ENCODE measurements at regions not wholly inside any gene's neighbourhood (a gene's known extent, or its start where the extent isn't known, plus 50 kb on each side); places are given as distances from the start of the nearest gene placed in this dataset.

DNA sequence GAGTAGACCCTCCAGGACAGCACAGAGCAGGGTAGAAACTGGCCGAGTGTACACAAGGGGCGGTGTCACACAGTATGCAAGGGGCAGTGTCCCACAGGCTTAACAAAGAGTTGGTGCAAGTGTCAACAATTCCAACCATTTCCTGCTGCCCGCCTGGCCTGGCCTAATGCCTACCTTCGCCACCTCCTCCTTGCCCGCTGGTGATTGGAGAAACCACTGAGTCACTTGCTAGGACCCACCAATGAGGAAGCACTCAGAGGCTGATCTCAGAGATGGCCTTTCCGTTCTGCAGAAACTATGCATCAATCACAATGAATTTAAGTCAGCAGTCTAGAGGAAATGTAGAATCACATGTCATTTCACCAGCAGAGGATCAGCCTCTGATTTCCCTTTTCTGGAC is 263.3 kb upstream of the PKDCC start:
- TF ChIP-seq CTCF (IDR thresholded peaks at IDR 0.05; ENCODE audit: insufficient read depth, low read depth, low read length) (no peak), EZH2 (IDR thresholded peaks at IDR 0.05; ENCODE audit: insufficient read depth, low read length) (no peak)

All from astrocyte (in vitro differentiated cells and primary cell).